ENCODE measurements at regions not wholly inside any gene's neighbourhood (a gene's known extent, or its start where the extent isn't known, plus 50 kb on each side); places are given as distances from the start of the nearest gene placed in this dataset.

- Histone ChIP-seq H2AFZ (ENCODE audit: low read depth, low read length) (no peak overlapping the region), H3K27me3 (ENCODE audit: insufficient read depth, low read depth, low read length) (no peaks in the 10 kb centered on the region), H4K20me1 (ENCODE audit: insufficient read depth) (no peaks in the 10 kb centered on the region), H3K27ac (ENCODE audit: low read length) (no peak overlapping the region), H3F3A (ENCODE audit: insufficient read depth, low read length, poor library complexity, severe bottlenecking) (no peaks in the 10 kb centered on the region), H3K4me2 (ENCODE audit: low read length) (no peak overlapping the region), H3K9me3 (ENCODE audit: low read length) (no peaks in the 10 kb centered on the region), H3K79me2 (replicated peaks; ENCODE audit: insufficient read depth, low read length) (no peaks in the 10 kb centered on the region), H3K9me2 (ENCODE audit: insufficient read depth, low read length) (no peaks in the 10 kb centered on the region), H3K4me3 (ENCODE audit: low read length) (no peak overlapping the region), H3K36me3 (ENCODE audit: insufficient read depth, low read length) (no peaks in the 10 kb centered on the region), H3K9ac (ENCODE audit: low read length) (no peak overlapping the region)
- TF ChIP-seq EP300 (conservative IDR thresholded peaks at IDR 0.05; ENCODE audit: poor library complexity, severe bottlenecking) (no peak), MXI1 (conservative IDR thresholded peaks at IDR 0.05; ENCODE audit: poor library complexity, severe bottlenecking) (no peak), REST (IDR thresholded peaks at IDR 0.05; ENCODE audit: borderline replicate concordance) (no peak), TAF1 (IDR thresholded peaks at IDR 0.05; ENCODE audit: low read depth) (no peak), RAD21 (conservative IDR thresholded peaks at IDR 0.05) (no peak), POLR2AphosphoS5 (IDR thresholded peaks at IDR 0.05) (no peak), CTCF (IDR thresholded peaks at IDR 0.05; ENCODE audit: poor library complexity, severe bottlenecking) (no peak), EZH2 (IDR thresholded peaks at IDR 0.05; ENCODE audit: borderline replicate concordance, insufficient read depth, low read length, poor library complexity, severe bottlenecking) (no peak), SMC3 (conservative IDR thresholded peaks at IDR 0.05; ENCODE audit: poor library complexity) (no peak)
Measured at GRCh38 chr17:55897301-55897700, 146.4 kb downstream of the PCTP start.

- no peak for TF ChIP-seq MXI1 (conservative IDR thresholded peaks at IDR 0.05; ENCODE audit: poor library complexity, severe bottlenecking)
- TF ChIP-seq REST (IDR thresholded peaks at IDR 0.05; ENCODE audit: borderline replicate concordance): no peak
- no peak for TF ChIP-seq POLR2AphosphoS5 (IDR thresholded peaks at IDR 0.05)
- no peak for TF ChIP-seq SMC3 (conservative IDR thresholded peaks at IDR 0.05; ENCODE audit: poor library complexity)
- no peak for TF ChIP-seq EZH2 (IDR thresholded peaks at IDR 0.05; ENCODE audit: borderline replicate concordance, insufficient read depth, low read length, poor library complexity, severe bottlenecking)
- no peak for TF ChIP-seq CTCF (IDR thresholded peaks at IDR 0.05; ENCODE audit: poor library complexity, severe bottlenecking)
- TF ChIP-seq TAF1 (IDR thresholded peaks at IDR 0.05; ENCODE audit: low read depth): no peak
- no peak for TF ChIP-seq EP300 (conservative IDR thresholded peaks at IDR 0.05; ENCODE audit: poor library complexity, severe bottlenecking)
- no peak for TF ChIP-seq RAD21 (conservative IDR thresholded peaks at IDR 0.05)
- H3K4me3 ChIP-seq (ENCODE audit: low read length): no peak overlapping the region
- H3K27me3 ChIP-seq (ENCODE audit: insufficient read depth, low read depth, low read length): no peaks in the 10 kb centered on the region
- H3K27ac ChIP-seq (ENCODE audit: low read length): no peak overlapping the region
- H3K9ac ChIP-seq (ENCODE audit: low read length): no peak overlapping the region
- no peaks in the 10 kb centered on the region for H3K36me3 ChIP-seq (ENCODE audit: insufficient read depth, low read length)
- no peaks in the 10 kb centered on the region for H3K9me2 ChIP-seq (ENCODE audit: insufficient read depth, low read length)
- no peaks in the 10 kb centered on the region for H3K79me2 ChIP-seq (replicated peaks; ENCODE audit: insufficient read depth, low read length)
- H2AFZ ChIP-seq (ENCODE audit: low read depth, low read length): no peak overlapping the region
- H4K20me1 ChIP-seq (ENCODE audit: insufficient read depth): no peaks in the 10 kb centered on the region
- no peak overlapping the region for H3K4me2 ChIP-seq (ENCODE audit: low read length)
- no peaks in the 10 kb centered on the region for H3F3A ChIP-seq (ENCODE audit: insufficient read depth, low read length, poor library complexity, severe bottlenecking)
- H3K9me3 ChIP-seq (ENCODE audit: low read length): no peaks in the 10 kb centered on the region
Measured at GRCh38 chr17:55898195-55898594, 147.3 kb downstream of the PCTP start.
